ENCODE measurements at regions not wholly inside any gene's neighbourhood (a gene's known extent, or its start where the extent isn't known, plus 50 kb on each side); places are given as distances from the start of the nearest gene placed in this dataset.
A peak's percentile ranks its signal among the peaks of the same experiment; 100 is the strongest.

DNA sequence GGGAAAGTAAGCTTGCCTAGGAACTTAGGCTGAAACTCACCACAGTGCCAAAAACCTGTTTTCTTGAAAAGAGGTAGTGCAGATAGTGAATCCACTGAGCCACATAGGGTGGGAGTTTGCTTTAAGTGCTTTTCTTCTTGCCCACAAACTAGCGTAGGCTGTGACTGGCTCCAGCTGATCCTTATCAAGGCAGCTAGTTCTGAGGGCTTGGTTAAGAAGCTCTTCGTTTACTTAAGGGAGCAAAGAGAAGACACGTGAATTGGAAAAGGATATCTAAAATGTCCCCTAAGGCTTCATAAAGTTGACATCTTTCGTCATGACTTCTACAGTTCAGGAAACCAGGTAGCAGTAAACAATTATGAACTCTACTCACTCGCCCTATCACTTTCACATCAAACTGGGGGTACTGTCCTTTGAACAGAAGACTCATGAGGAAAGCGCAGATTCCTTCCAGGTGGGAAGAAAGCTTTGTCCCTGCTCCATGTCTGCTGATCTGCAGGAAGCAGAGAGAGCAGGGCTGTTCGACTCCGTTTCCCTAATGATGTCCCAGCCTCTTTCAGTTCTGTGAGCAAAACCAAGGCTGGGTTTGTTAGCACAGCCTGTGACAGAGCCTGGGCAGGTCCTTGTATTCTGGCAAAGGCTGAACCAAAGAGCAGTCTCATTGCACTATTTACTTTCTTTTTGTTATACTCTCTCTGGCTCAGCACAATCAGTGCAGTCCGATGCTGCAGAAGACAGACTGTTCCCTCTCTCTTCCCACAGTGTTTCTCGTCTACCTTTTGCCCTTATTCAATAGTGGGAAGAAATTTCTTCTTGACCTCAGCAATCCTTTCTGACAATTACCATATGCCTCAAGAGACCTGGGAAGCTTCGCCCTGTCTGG, 93.5 kb upstream of the ETV6 start:
- no peak for DNase-seq (ENCODE audit: low read depth)
- peak overlapping the region; percentile 38 for H3K4me3 ChIP-seq (ENCODE audit: low read depth, low read length)
- no peak for TF ChIP-seq CTCF (IDR thresholded peaks at IDR 0.05; ENCODE audit: control insufficient read depth, extremely low read depth, insufficient read depth)

- peak overlapping the region; percentile 38 for H3K4me3 ChIP-seq (ENCODE audit: low read depth, low read length)
- DNase-seq (ENCODE audit: low read depth), result no peak
- TF ChIP-seq CTCF (IDR thresholded peaks at IDR 0.05; ENCODE audit: control insufficient read depth, extremely low read depth, insufficient read depth), result no peak
Measured at GRCh38 chr12:11556682-11557081, 92.8 kb upstream of the ETV6 start.

- DNase-seq (ENCODE audit: low read depth), result no peak
- TF ChIP-seq CTCF (IDR thresholded peaks at IDR 0.05; ENCODE audit: control insufficient read depth, extremely low read depth, insufficient read depth), result no peak
- no peak overlapping the region for H3K4me3 ChIP-seq (ENCODE audit: low read depth, low read length)
Measured at GRCh38 chr12:11559626-11560340, 89.7 kb upstream of the ETV6 start.

DNA sequence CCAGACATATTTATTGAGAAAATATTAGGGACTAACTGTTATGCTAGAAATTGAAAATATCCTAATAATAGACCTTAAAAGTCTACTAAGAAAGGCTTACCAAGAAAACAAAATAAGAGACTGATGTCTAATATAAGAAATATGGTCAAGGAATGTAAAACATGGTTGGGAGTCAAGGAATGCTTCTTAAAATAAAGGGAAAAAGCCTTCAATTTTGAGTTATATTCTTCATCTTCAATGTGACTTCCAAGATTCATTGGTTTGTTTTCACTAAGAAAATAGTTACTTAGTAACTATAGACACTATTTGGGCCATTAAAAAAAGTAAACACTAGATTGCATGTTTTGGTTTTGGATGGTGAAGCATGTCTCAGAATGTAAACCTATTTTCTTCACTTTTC, 88.1 kb upstream of the ETV6 start:
- no peak for DNase-seq (ENCODE audit: low read depth)
- H3K4me3 ChIP-seq (ENCODE audit: low read depth, low read length), result no peak overlapping the region
- no peak for TF ChIP-seq CTCF (IDR thresholded peaks at IDR 0.05; ENCODE audit: control insufficient read depth, extremely low read depth, insufficient read depth)

DNA sequence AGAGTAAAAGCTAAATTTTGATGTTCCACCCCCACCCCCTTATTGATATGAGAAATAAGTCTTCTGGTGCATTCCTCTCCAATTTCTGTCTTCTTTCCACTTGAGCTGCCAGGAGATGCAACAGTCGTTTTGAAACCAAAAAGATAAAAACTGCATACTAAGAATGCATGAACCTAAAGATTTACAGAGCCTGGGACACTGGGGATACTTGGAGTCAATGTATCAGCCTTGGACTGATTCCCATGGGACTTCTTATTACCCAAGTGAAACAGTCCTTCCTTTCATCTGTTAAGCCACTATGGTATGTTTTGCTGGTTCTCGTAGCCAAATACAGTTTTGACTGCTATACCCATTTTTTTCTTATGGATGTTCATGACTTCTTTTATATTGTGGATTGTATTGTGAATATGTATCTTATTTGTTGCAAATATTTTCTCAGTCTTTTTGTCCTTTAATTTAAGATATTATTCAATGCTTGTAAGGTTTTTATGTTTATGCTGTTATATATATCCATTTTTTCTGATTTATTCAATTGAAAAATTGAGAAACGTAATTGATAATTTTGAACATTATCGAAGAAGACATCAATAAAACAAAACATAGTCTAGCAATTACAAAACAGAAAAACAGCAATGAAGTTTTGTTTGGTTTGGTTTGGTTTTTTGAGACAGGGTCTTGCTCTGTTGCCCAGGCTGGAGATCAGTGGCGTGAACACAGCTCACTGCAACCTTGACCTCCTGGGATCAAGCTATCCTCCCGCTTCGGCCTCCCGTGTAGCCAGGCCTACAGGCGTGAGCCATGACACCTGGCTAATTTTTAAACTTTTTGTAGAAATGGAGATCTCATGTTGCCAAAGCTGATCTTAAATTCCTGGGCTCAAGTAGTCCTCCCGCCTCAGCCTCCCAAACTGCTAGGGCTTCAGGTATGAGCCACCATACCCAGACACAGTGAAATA, 85.4 kb upstream of the ETV6 start:
- no peak overlapping the region for H3K4me3 ChIP-seq (ENCODE audit: low read depth, low read length)
- TF ChIP-seq CTCF (IDR thresholded peaks at IDR 0.05; ENCODE audit: control insufficient read depth, extremely low read depth, insufficient read depth), result no peak
- no peak for DNase-seq (ENCODE audit: low read depth)

GRCh38 chr12:11564984-11565651, 84.4 kb upstream of the ETV6 start:
- no peak for DNase-seq (ENCODE audit: low read depth)
- TF ChIP-seq CTCF (IDR thresholded peaks at IDR 0.05; ENCODE audit: control insufficient read depth, extremely low read depth, insufficient read depth), result no peak
- no peak overlapping the region for H3K4me3 ChIP-seq (ENCODE audit: low read depth, low read length)
